Activated CD4-positive, alpha-beta T cell treated with anti-CD3 and anti-CD28 coated beads for 24 hours (primary cell): ENCODE measurements at regions not wholly inside any gene's neighbourhood (a gene's known extent, or its start where the extent isn't known, plus 50 kb on each side); places are given as distances from the start of the nearest gene placed in this dataset.
A peak's percentile ranks its signal among the peaks of the same experiment; 100 is the strongest.

Experiments used
- DNase-seq, 2 donors: peaks; one replicate each; pipeline ENCODE4 v3.0.0-alpha.2; 2020; ENCODE audit warnings: low read depth in 2 of 2

GRCh38 chr1:60987904-60988303 is 94.5 kb upstream of the NFIA start:
- no peak for DNase-seq

DNA sequence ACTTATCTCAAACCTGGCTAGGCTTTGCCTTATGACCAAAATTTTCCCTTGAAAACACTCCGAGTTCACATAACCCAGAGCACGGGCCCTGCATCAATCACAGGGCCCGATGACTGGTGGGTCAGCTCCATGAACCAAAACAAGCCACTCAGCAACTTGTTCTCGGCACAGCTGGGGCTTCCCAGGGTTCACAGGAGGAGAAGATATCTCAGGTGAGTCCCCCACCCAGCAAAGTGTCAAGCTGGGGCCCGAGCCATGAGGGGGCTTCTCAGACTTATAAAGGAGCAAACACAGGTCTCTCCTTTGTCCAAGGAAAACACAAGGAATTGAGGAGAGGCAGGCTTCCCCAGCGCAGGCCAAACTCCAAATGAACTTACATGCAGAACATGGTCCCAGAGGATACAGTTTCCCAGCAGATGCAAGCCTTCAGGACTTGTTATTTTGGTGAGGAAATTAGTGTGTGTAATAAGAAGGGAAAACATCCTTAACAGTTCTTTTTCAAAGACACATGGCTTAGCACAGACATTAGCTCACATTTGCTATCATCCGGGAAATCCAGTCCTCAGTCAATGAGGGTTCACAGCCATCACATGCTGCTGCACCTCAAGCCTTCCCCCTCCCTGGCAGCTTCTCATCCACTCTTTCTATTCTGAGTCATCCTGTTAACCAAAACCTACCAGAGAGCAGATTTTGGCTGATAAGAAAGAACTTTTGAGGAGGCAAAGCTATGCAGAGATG is 98.1 kb upstream of the NFIA start:
- DNase-seq, result no peak

DNA sequence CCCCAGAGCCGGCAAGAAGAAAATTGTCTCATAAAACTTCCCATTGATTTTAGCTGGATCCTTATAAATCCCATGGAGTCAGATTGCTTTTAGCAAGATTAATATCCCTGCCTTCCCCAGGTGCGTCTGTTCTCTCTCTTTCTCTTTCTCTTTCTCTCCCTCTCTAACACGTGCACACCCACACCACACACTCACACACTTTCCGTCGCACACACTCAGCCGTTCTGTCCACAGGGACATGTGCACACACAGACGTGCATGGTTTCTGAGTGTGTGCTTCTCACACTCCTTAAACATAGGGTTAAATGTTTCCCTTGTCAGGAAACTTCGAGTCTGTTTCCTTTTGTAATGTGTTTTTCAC is 98.7 kb upstream of the NFIA start:
- no peak for DNase-seq

GRCh38 chr1:60982539-60982938 is 99.8 kb upstream of the NFIA start:
- DNase-seq, result no peak

DNA sequence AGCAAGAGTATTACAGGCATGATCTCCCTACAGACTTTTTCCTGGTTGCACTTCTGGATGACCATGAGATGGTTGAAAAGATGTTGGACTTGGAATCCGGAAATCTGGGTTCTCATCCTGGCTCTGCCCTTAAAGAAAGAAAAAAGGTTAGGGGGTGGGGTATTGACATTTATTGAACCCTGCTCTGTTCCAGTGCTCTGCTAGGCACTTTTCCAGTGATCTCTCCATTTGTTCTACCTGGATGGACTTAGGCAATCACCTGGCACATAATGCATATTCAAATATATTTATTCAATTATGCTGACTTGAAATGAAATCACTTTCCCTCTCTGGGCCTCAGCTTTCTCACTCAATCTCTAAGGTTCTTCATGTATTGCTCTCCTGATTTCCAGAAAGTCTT is 101.0 kb upstream of the NFIA start:
- DNase-seq, result no peak

DNA sequence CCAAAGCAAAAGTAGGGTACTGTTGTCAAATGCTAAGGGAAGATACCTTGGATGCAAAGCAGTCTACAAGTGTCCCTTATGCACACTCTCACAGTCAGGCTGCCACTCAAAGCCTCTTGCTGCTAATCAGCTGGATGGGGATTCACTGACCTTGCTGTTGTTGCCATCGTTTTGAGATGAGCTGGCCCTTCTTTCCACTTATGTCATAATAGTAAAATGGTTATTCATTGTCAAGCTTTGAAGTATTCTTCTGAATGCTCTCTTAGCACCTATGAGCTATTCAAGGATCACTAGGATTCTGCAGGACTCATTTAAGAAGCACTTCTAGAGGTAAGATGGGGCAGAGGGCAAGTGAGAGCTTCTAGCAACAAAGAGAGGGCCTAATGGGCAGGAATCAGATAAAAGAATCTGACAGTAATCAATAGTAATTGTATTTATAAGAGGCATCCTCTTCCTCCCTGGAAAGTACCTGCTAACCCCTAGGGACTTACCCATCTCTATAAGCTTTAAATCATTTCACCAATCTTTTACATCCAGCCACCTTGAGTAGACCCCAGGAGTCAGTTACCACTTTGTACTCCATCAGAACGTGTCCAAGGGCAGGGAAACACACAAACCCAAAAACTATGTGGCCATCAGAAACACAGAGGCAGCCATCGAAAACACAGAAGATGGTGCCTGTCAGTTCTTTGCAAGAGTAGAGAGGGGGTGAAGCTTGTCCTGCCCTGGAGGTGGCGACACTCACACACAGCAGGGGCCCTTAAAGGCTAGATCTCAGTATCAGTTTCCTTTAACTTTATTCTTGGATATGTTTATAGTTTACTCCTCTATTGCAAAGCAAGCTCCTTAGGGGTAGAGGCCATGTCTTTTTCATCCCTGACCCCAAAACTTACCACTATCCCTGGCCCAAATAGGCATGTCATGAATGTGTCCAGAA is 103.7 kb upstream of the NFIA start:
- peak in 1 of 2 donors; percentile 8 for DNase-seq

DNA sequence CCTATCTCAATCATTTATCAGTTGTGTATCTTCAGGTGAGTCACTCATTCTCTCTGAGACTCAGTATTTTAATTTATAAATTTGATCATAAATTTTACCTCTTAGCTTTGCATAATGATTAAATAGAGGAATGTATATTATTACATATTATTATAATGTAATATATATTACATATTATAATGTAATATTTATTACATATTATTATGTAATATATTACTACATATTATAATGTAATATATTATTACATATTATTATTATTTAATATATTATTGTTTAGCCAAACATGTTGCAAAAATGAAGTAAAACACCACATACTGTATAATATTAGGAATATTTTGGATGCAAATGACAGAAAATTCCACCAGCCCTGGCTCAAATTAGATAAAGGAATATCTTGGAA is 104.7 kb upstream of the NFIA start:
- DNase-seq, result no peak

- no peak for DNase-seq
These were observed 107.6 kb upstream of the NFIA start for GRCh38 chr1:60974524-60975372.

DNA sequence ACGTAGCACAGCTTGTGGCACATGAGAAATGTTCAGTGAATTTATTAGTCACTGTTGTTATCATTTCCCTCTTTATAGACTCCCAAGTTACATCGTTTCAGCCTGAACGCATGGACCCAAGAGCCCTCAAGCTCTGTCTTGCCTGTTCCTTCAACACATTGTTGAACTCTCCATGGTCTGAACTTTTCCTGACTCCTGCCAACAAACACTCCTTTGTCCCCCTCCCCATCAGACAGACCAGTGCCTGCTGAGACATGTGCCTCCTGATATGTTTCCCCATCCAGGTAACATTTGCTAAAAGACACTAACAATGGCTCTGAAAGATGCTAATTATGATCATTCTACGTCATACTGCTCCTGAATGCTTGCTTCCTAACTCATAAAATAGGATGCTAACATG is 108.7 kb upstream of the NFIA start:
- no peak for DNase-seq

- no peak for DNase-seq
These were observed 109.5 kb upstream of the NFIA start for GRCh38 chr1:60972841-60973364.

DNA sequence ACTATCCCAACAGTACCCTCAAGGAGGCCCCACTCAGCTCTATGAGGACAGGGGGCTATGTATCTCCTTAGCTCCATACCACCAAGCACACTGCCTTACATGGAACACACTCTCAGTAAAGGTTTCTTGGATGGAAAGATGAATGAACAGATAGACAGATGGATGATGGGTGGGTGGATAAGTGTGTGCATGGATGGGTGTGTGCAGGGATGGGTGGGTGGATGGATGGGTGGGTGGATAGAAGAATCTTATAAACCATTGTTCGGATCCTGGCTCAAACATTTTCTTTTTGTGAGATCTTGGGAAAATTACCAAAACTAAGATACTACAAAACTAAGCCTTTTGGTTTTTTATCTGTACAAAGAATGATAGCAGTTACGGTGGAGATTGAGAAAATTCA is 111.0 kb upstream of the NFIA start:
- no peak for DNase-seq

- DNase-seq, result no peak
These were observed 112.3 kb upstream of the NFIA start for GRCh38 chr1:60969971-60970509.

GRCh38 chr1:60965280-60965854 is 117.0 kb upstream of the NFIA start:
- no peak for DNase-seq

- DNase-seq, result no peak
These were observed 119.0 kb upstream of the NFIA start for GRCh38 chr1:60963167-60963940.

GRCh38 chr1:60960891-60961461 is 121.4 kb upstream of the NFIA start:
- no peak for DNase-seq

- DNase-seq, result no peak
These were observed 122.7 kb upstream of the NFIA start for GRCh38 chr1:60959701-60960100.

GRCh38 chr1:60958001-60958400 is 124.4 kb upstream of the NFIA start:
- no peak for DNase-seq

DNA sequence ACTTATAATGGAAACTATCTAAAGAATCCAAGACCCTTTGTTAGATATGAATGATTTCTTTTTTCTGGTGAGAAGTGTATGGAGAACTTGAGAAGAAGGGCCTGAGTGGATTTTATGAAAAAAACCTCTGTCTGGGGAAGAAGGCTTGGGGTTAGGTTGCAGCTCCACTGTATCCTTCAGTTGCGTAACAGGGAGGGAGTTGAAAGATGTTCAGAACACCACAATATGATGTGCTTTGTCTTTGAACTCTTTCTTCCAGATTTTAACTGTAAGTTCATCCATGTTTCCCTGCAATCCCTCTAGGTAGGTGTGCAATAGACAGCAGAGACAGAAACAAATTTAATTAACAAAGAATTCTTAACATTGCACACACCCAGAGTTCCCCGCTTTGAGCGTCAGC is 125.8 kb upstream of the NFIA start:
- DNase-seq, result no peak

DNA sequence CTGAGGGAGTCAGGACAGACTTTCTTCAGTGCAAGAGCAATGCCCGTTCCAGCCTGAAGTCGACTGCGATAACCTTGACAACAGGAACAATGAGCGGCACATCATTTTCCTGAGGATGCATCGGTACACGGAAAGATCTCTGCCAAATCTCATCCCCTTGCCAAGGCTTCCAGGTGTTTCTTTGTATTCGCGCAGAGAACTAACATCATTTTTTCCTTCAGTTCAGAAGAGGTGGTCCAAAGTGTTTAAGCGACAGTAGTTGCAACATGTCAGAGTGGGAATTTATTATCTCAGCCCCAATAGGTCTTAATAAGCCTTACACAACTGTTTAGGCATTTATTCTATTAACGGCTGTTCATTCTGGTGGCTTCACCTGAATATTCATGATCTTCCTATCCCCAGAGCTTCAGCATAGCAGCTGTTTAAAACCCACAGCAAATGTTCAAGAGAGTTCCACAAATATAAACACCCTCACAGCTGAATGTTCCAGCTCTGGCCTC is 129.7 kb upstream of the NFIA start:
- DNase-seq, result no peak
